Stromal cell of bone marrow (primary cell): ENCODE measurements at regions not wholly inside any gene's neighbourhood (a gene's known extent, or its start where the extent isn't known, plus 50 kb on each side); places are given as distances from the start of the nearest gene placed in this dataset.
"Not testable (repeated sequence)": the region's sequence is repeated elsewhere in the genome, so short reads cannot be mapped to it uniquely, and the experiment has no call there.

Experiments used
- DNase-seq: peaks from one replicate; pipeline ENCODE4 v3.0.0-alpha.2; 2012; ENCODE audit warnings: low read depth

- no peak for DNase-seq
Measured at GRCh38 chr12:131458048-131458374, 252.9 kb upstream of the SFSWAP start.

GRCh38 chr12:131458931-131459772, 251.7 kb upstream of the SFSWAP start:
- DNase-seq: no peak

- no peak for DNase-seq
Measured at GRCh38 chr12:131459773-131460365, 251.0 kb upstream of the SFSWAP start.

- no peak for DNase-seq
Measured at GRCh38 chr12:131460520-131460919, 250.4 kb upstream of the SFSWAP start.

- no peak for DNase-seq
Measured at GRCh38 chr12:131461096-131461495, 249.8 kb upstream of the SFSWAP start.

GRCh38 chr12:131463174-131463573, 247.7 kb upstream of the SFSWAP start:
- no peak for DNase-seq

GRCh38 chr12:131464081-131464480, 246.8 kb upstream of the SFSWAP start:
- DNase-seq: no peak

- DNase-seq: no peak
Measured at GRCh38 chr12:131466306-131466705, 244.6 kb upstream of the SFSWAP start.

GRCh38 chr12:131466932-131467331, 244.0 kb upstream of the SFSWAP start:
- DNase-seq: no peak

GRCh38 chr12:131468206-131468605, 242.7 kb upstream of the SFSWAP start:
- no peak for DNase-seq

- DNase-seq: not testable (repeated sequence)
Measured at GRCh38 chr12:131469945-131470344, 240.9 kb upstream of the SFSWAP start.

- no peak for DNase-seq
Measured at GRCh38 chr12:131471271-131471905, 239.5 kb upstream of the SFSWAP start.

GRCh38 chr12:131471946-131472732, 238.8 kb upstream of the SFSWAP start:
- DNase-seq: no peak

- DNase-seq: no peak
Measured at GRCh38 chr12:131473261-131473660, 237.6 kb upstream of the SFSWAP start.

GRCh38 chr12:131473741-131474709, 236.9 kb upstream of the SFSWAP start:
- no peak for DNase-seq

- not testable (repeated sequence) for DNase-seq
Measured at GRCh38 chr12:131475012-131475411, 235.9 kb upstream of the SFSWAP start.

GRCh38 chr12:131477613-131478012, 233.3 kb upstream of the SFSWAP start:
- no peak for DNase-seq

- no peak for DNase-seq
Measured at GRCh38 chr12:131478468-131478867, 232.4 kb upstream of the SFSWAP start.

- DNase-seq: no peak
Measured at GRCh38 chr12:131482199-131482598, 228.7 kb upstream of the SFSWAP start.

GRCh38 chr12:131482686-131483085, 228.2 kb upstream of the SFSWAP start:
- DNase-seq: no peak
